ENCODE measurements at regions not wholly inside any gene's neighbourhood (a gene's known extent, or its start where the extent isn't known, plus 50 kb on each side); places are given as distances from the start of the nearest gene placed in this dataset.

- TF ChIP-seq, protein P1, sequence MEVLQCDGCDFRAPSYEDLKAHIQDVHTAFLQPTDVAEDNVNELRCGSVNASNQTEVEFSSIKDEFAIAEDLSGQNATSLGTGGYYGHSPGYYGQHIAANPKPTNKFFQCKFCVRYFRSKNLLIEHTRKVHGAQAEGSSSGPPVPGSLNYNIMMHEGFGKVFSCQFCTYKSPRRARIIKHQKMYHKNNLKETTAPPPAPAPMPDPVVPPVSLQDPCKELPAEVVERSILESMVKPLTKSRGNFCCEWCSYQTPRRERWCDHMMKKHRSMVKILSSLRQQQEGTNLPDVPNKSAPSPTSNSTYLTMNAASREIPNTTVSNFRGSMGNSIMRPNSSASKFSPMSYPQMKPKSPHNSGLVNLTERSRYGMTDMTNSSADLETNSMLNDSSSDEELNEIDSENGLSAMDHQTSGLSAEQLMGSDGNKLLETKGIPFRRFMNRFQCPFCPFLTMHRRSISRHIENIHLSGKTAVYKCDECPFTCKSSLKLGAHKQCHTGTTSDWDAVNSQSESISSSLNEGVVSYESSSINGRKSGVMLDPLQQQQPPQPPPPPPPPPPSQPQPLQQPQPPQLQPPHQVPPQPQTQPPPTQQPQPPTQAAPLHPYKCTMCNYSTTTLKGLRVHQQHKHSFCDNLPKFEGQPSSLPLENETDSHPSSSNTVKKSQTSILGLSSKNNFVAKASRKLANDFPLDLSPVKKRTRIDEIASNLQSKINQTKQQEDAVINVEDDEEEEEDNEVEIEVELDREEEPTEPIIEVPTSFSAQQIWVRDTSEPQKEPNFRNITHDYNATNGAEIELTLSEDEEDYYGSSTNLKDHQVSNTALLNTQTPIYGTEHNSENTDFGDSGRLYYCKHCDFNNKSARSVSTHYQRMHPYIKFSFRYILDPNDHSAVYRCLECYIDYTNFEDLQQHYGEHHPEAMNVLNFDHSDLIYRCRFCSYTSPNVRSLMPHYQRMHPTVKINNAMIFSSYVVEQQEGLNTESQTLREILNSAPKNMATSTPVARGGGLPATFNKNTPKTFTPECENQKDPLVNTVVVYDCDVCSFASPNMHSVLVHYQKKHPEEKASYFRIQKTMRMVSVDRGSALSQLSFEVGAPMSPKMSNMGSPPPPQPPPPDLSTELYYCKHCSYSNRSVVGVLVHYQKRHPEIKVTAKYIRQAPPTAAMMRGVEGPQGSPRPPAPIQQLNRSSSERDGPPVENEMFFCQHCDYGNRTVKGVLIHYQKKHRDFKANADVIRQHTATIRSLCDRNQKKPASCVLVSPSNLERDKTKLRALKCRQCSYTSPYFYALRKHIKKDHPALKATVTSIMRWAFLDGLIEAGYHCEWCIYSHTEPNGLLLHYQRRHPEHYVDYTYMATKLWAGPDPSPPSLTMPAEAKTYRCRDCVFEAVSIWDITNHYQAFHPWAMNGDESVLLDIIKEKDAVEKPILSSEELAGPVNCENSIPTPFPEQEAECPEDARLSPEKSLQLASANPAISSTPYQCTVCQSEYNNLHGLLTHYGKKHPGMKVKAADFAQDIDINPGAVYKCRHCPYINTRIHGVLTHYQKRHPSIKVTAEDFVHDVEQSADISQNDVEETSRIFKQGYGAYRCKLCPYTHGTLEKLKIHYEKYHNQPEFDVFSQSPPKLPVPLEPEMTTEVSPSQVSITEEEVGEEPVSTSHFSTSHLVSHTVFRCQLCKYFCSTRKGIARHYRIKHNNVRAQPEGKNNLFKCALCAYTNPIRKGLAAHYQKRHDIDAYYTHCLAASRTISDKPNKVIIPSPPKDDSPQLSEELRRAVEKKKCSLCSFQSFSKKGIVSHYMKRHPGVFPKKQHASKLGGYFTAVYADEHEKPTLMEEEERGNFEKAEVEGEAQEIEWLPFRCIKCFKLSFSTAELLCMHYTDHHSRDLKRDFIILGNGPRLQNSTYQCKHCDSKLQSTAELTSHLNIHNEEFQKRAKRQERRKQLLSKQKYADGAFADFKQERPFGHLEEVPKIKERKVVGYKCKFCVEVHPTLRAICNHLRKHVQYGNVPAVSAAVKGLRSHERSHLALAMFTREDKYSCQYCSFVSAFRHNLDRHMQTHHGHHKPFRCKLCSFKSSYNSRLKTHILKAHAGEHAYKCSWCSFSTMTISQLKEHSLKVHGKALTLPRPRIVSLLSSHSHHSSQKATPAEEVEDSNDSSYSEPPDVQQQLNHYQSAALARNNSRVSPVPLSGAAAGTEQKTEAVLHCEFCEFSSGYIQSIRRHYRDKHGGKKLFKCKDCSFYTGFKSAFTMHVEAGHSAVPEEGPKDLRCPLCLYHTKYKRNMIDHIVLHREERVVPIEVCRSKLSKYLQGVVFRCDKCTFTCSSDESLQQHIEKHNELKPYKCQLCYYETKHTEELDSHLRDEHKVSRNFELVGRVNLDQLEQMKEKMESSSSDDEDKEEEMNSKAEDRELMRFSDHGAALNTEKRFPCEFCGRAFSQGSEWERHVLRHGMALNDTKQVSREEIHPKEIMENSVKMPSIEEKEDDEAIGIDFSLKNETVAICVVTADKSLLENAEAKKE (CRISPR knock-in tag; IDR thresholded peaks at IDR 0.05), result no peak
- TF ChIP-seq JUNB (IDR thresholded peaks at IDR 0.05; ENCODE audit: unreplicated experiment) (no peak), ZNF114 (CRISPR knock-in tag; IDR thresholded peaks at IDR 0.05) (no peak), STAT1 (IDR thresholded peaks at IDR 0.05; ENCODE audit: unreplicated experiment) (no peak), ZNF331 (CRISPR knock-in tag; IDR thresholded peaks at IDR 0.05; ENCODE audit: low read depth) (no peak), EZH2phosphoT487 (IDR thresholded peaks at IDR 0.05; ENCODE audit: unreplicated experiment) (no peak), NANOG (IDR thresholded peaks at IDR 0.05; ENCODE audit: borderline replicate concordance) (no peak), CREB1 (CRISPR knock-in tag; IDR thresholded peaks at IDR 0.05; ENCODE audit: low read depth) (no peak), REST (IDR thresholded peaks at IDR 0.05; ENCODE audit: unreplicated experiment) (no peak), ETS1 (IDR thresholded peaks at IDR 0.05) (no peak)
These were observed 241.5 kb upstream of the DMRT1 start (continued) for GRCh38 chr9:600006-600405.

All from GM23338 (cell line).